ENCODE measurements at regions not wholly inside any gene's neighbourhood (a gene's known extent, or its start where the extent isn't known, plus 50 kb on each side); places are given as distances from the start of the nearest gene placed in this dataset.
"Not testable (repeated sequence)": the region's sequence is repeated elsewhere in the genome, so short reads cannot be mapped to it uniquely, and the experiment has no call there.

DNA sequence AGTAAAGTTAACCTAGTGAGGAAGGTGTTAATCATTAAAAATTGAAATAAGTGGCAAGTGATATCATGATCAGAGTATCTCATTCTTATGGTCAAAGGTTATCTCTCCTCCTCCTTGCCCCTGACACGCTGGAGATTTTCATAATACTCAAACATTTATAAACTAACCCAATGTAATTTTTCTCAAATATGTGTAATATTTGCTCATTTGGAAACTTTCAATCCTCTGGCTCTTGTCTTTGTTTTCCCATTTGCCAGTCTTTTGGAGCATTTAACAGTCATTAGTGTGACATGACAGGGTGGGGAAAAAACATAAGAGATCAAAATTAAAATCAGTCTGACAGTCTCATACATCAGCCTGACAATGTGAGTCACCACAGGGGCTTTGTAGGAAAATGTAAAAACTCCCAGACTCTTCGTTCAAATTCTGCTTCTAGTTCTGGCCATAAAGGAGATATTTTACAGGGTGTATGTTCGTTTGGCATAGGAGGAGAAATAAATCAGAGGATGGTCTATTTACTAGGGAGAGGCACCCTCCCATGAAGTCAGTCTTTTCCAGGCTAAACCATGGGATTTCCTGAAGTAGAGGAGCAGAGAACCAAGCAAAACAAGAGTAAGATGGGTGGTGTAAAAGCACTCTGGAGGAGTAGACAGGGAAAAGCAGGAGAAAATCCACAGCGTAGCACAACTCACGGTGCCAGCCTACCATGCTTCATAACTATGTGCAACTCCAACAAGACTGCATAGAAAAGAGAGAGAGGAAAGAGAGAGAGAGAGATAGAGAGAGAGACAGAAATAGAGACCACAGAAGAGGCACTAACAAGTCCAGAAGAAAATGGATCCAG is 369.2 kb upstream of the PDE3A start:
- no peak for FAIRE-seq

- FAIRE-seq, result no peak
Measured at GRCh38 chr12:19999805-20000138, 368.6 kb upstream of the PDE3A start.

DNA sequence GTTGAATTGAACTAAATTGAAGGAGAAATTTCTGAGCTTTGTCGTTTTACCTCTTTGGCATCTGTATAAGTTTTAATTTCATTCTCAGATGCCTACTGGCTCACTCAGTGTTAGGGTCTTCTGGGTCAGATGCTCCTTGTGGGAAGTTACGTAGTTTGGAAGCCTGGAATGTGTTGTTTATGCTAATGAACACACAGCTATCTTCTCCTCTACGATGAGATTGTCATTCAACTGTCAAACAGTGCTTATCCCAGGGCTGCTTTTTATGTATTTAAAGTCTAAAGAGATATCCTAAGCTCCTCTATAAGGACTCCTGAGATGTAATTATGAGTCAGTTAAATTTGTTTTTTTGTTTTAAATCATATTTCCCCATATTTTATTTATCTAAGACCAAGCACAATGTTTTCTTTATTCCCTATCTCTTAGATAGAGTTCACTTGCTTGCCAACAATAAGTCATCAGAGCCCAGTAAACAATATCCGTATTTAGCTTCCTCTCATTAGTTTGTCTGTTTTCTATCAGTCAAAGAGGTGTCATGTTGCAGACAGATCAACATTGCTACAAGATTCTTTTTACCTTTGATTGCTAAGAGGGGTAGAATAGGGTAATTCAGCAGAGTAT is 368.0 kb upstream of the PDE3A start:
- no peak for FAIRE-seq

GRCh38 chr12:20003252-20003651 is 365.1 kb upstream of the PDE3A start:
- FAIRE-seq, result no peak

GRCh38 chr12:20004952-20005351 is 363.4 kb upstream of the PDE3A start:
- FAIRE-seq, result no peak

DNA sequence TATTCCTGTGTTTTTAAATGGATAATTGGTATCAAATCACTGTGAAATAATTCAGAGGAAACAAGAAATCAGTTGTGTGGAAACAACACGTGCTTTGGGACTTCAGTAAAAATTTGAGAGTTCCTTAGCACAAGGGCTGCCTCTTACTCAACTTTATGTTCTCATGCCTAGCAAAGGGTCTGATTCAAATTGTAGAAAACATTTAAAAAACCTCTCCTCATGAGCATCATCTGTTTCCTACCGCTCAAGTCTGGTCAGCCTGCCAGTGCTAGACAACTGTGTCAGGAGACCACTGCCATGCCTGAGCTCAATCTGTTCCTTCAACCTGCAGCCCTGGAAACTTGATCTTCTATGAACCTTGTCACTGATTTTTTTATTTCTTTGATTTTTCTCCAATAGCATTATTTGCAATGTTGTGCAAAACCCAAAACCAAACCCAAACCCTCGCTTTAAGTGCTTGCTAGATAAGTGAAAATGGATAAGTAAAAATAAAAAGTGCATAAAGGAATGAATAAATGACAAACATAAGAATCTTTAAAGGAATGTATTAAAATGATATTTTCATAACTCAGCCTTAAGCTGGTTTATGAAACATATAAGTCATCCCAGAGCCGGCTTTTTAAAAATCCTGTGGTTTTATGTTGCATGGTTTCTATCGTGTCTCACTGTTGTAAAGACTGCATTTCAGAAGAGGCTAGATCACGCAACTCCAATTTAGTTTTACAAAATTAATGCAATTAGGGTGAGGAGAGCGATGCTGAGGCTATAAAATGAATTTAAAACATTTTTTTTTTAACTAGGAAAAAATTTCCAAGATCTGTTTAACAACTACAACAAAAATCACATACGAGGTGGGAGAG is 361.2 kb upstream of the PDE3A start:
- no peak for FAIRE-seq

DNA sequence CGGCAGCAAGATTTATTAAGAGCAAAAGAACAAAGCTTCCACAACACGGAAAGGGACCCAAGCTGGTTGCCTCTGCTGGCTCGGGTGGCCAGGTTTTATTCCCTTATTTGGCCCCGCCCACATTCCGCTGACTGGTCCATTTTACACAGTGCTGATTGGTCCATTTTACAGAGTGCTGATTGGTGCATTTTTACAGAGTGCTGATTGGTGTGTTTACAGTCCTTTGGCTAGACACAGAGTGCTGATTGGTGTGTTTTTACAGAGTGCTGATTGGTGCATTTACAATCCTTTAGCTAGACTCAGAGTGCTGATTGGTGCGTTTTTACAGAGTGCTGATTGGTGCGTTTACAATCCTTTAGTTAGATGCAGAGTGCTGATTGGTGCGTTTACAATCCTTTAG is 358.4 kb upstream of the PDE3A start:
- FAIRE-seq, result not testable (repeated sequence)

GRCh38 chr12:20011200-20011599 is 357.1 kb upstream of the PDE3A start:
- no peak for FAIRE-seq

DNA sequence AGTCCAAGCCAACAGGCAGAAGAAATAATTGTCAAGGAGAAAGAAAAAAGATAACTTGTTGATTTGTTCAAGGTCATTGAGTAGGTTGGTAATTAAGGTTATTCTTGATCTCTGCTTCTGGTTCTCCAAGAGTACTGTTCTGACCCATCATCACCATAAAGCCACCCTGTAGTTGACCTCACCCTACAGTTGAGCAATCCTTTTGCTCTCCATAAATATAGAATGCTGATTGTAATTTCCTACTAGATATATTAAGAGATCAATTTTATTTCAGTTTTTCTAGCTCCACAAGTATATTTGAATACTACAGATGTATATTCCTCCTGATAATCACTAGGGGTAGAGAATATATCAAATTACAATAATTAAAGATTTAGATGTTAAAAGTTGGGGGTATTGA is 350.5 kb upstream of the PDE3A start:
- no peak for FAIRE-seq

GRCh38 chr12:20018406-20018805 is 349.9 kb upstream of the PDE3A start:
- peak; percentile 95 for FAIRE-seq

DNA sequence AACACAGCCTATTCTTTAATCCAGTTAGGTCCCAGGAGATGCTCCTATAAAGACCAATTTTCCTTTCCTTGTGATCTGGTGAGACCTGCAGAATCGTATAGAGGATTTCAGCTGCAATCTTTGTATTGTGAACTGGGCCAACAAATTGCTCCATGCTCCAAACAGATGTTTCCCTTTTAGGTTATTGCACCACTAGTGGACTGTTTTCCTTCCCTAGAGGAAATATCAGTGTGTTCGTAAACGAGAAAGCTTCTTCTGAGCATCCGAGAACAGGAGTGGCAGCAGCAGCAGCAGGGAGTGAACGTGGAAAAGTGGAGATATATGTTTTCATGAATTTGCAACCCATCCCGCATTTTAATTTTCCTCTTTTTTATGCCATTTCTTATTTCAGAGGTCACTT is 344.1 kb upstream of the PDE3A start:
- no peak for FAIRE-seq

DNA sequence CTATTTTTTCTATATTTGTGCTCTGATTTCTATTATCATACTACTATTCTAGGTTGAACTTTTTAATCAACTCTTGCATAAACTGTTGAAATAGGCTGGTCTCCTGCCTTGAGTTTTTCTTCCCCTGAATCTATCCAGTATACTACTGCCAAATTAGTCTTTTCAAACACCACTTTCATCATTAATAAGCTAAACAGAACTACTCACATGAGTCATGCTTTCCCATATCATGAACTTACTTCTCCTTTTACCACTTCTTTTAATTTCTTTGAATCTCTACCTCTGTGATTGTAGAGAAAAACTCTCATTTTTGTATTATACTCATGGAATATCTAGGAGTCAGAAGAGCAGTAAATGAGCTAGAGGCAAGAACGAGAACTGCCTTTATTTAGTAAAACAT is 340.3 kb upstream of the PDE3A start:
- no peak for FAIRE-seq

- FAIRE-seq, result no peak
Measured at GRCh38 chr12:20030826-20031225, 337.5 kb upstream of the PDE3A start.

DNA sequence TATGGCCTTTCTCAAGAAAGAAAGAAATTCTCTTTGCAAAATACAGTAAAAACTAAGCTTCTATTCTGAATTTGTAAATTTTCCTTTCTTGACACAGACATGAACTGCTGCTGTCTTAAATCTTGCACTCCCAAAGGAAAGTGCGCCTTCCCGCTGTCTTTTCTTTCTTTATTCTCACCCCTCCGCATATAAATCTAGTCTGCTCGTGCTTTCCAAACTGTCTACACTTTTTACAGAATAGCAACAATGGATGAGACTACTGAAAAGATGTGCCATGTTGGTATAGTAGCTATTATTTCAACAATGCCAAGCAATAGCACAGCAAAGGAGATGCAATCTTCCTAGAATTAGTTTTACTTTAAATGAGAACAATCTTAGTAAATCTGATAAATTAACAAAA is 328.8 kb upstream of the PDE3A start:
- no peak for FAIRE-seq

DNA sequence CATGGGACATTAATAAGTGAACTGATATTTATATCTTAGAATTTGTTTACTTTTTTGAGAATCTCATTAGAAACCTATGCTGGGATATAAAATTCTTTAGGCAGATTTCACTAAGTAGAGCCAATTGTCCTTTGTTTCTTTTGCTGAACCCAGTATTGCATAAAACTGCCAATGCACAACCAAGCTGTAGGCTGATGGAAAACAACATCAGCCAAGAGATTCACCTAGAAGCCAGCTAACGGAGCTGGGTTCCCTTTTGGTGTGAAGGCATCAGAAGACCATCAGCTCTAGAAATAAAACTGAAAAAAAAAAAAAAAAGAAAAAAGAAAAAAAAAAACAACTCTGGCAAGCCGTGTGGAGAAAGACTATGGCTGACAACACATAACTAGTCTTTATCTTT is 328.2 kb upstream of the PDE3A start:
- FAIRE-seq, result no peak

DNA sequence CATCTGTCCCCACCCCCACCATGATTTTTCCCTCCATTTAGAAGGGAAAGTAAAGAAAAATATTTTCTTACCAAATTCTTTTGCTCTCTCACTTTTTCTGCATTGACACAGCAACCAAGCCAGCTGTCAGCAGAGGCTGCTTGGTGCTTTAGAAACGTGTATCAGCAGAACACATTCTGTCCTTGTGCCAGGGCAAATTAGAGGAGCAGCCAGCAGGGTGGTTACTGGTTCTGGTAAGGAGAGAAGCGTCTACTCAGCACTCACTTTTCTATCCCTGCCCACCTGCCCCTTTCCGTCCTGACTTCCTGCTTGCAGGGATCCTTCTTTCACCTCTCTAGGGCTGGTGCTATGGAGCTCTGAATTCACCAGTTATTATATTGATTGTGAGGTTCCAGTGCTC is 327.5 kb upstream of the PDE3A start:
- no peak for FAIRE-seq

DNA sequence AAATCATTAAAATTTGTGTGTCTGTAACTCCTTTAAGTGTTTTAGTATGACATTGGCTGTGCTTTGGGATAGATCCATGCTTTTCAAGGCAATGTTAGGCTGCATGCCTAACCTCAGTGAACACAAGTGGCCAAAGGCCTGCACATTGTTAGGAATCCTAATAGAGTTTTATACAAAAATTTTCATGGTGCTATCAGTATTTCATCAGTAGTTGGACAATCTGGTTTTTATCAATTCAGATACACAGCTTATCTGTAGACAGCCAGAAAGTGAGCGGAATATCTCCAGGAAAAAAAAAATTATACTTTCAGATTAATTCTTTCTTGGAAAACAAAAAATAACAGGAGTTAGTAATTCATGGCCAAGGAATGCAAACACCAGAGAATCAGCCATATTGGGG is 324.0 kb upstream of the PDE3A start:
- FAIRE-seq, result no peak

DNA sequence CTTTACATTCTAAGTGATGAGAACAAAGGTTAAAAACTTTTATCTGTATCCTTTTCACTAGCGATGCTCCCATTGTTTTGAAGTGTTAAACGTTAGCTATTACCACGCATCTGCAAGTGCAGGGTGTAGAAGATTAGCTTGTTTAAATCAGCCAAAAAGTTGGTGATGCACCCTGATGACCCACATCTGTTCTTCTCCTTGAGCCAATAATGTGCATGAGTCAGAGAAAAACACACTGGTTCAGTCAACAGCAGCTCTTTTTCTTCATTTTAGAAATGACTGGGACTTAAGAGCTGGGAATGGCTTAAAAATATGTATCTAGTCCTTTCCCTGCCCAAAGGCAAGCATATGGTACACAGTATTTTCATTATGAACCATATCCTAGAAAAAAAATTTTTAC is 323.5 kb upstream of the PDE3A start:
- FAIRE-seq, result no peak

DNA sequence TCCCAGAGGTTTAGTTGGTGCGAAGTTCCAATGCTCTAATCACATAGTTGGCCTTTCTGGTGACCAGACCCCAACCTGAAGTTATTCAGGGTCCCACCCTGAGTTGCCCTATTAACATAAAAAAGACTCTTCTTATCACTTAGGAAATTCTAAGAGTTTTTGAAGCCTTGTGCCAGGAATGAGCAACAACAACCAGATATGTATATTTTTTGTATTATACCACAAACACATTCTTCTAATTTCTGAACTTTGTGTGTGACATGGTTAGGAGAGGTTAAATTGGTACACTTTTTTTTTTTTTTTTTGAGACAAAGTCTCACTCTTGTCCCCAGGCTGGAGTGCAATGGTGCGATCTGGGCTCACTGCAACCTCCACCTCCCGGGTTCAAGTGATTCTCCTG is 320.4 kb upstream of the PDE3A start:
- FAIRE-seq, result no peak

GRCh38 chr12:20050221-20050620 is 318.1 kb upstream of the PDE3A start:
- FAIRE-seq, result no peak

DNA sequence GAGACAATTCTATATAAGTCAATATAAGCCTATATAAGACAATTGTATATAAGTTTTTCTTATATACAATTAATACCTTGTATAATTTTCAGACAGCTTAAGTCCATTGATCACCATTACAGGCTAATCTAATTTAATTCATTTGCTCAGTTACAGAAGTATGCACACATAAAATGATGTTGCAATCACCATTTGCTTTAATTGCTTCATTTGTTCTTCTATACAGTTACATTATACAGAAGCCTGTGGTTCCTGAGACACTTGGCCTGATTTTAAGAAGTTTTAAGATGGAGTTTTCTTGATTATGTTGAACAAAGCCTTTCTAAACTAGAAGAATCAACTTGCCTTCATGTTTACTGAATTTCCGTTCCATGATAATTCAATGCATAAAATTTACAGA is 314.6 kb upstream of the PDE3A start:
- peak; percentile 24 for FAIRE-seq

DNA sequence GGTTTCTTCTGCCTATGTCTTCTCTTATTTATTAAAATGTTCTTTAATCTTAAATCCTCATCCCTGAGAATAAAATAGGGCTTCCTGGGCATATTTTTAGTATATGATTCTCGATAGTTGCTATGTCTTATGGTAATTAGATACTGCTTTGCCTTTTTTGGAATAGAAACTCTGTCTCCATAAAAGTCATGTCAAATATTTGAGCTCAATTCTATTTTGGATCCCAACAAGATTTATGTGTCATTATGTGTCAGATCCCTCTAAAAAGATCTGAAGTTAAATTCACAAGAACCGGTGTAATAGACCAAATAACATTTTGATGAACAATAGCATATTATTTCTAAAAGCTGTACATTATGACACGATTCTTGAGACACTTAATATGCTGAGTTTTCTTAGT is 312.5 kb upstream of the PDE3A start:
- FAIRE-seq, result no peak

GRCh38 chr12:20057398-20057797 is 310.9 kb upstream of the PDE3A start:
- FAIRE-seq, result no peak

DNA sequence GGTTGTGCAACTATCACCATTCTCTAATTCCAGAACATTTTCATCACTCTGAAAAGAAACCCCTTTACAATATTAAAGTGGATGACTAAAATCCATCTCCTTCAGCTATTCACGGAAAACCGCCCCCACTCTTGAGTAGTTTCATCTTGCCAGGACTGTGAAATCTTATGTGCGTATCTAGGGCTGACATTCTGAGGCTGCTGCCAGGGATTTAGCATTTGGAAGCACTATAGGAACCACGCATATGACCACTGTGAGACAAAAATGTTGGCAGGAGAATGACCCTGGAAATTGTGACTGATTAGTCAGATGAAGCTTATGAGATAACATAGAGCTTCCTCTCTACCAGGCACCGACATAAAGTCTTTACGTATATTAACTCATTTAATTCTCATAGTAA is 305.2 kb upstream of the PDE3A start:
- no peak for FAIRE-seq

Measured in colon (tissue), 2 donors.